Endothelial cell of umbilical vein (primary cell): ENCODE measurements at regions not wholly inside any gene's neighbourhood (a gene's known extent, or its start where the extent isn't known, plus 50 kb on each side); places are given as distances from the start of the nearest gene placed in this dataset.

Source experiments
- BruUV-seq: library from RNA; stranded (reverse); fragments of 400-500 nt; replicated peaks from 2 replicates; lab custom pipeline; 2021; lab: Mats Ljungman, UMichigan
- CTCF ChIA-PET: fragments of 300-600, 350-600 bp; sonication (Branson Sonifier 250); formaldehyde crosslinking; loops from one replicate; lab custom pipeline; 2021; ENCODE audit warnings: antibody characterized with exemption, inconsistent platforms; lab: Charles Lee
- POLR2A ChIA-PET: fragments of 300-600, 350-600 bp; sonication (Branson Sonifier 250); formaldehyde crosslinking; loops from one replicate; lab custom pipeline; 2021; ENCODE audit warnings: antibody characterized with exemption, inconsistent platforms; lab: Charles Lee
- DNase-seq: peaks from one replicate; pipeline ENCODE4 v3.0.0-alpha.2; 2011; ENCODE audit warnings: low read depth, low spot score
- FAIRE-seq: peaks from 2 replicates; lab custom pipeline; 2011; peaks lifted over from hg19 to GRCh38; lab: Jason Lieb, UNC
- H2AFZ ChIP-seq: 2 replicates; pipeline ENCODE4 v1.6.0; 2012; ENCODE audit warnings: low read depth, low read length, control low read depth, inconsistent platforms
- H3K27ac ChIP-seq: 2 replicates; pipeline ENCODE4 v1.5.1; 2011; ENCODE audit warnings: low read depth, mild to moderate bottlenecking, control low read depth, low read length, moderate library complexity; ENCODE audit not compliant: insufficient read depth
- H3K27me3 ChIP-seq, 2 experiments: 2 replicates each; pipeline versions ENCODE4 v1.6.0 to v1.6.1; 2011; ENCODE audit warnings: low read length in 2 of 2, mixed read lengths in 1 of 2; ENCODE audit not compliant: control insufficient read depth in 2 of 2, insufficient read depth in 2 of 2
- H3K36me3 ChIP-seq, 2 experiments: 2 replicates in 1 of 2; 3 replicates in 1 of 2; pipeline ENCODE4 v1.5.1; 2011; ENCODE audit warnings: low read length in 2 of 2, mild to moderate bottlenecking in 1 of 2, moderate library complexity in 1 of 2; ENCODE audit not compliant: control insufficient read depth in 2 of 2, insufficient read depth in 2 of 2; ENCODE audit errors: extremely low read depth in 1 of 2
- H3K4me1 ChIP-seq: 3 replicates; pipeline ENCODE4 v1.5.1; 2011; ENCODE audit warnings: mild to moderate bottlenecking, low read length; ENCODE audit not compliant: control insufficient read depth, insufficient read depth; ENCODE audit errors: extremely low read depth
- H3K4me2 ChIP-seq: 2 replicates; pipeline ENCODE4 v1.6.1; 2011; ENCODE audit warnings: low read length, control low read depth, mixed read lengths; ENCODE audit not compliant: insufficient read depth
- H3K4me3 ChIP-seq, 3 experiments: fragments of 200-600 bp in 1 of 3; sonication (generic), shearing (Covaris generic) in 1 of 3; replicated peaks in 1 of 3; 2 replicates each; pipeline ENCODE4 v1.5.1; 2011 to 2016; ENCODE audit warnings: control low read depth in 3 of 3, low read length in 3 of 3, mild to moderate bottlenecking in 2 of 3, inconsistent platforms in 1 of 3, low read depth in 1 of 3, moderate library complexity in 1 of 3; ENCODE audit not compliant: insufficient read depth in 1 of 3
- H3K79me2 ChIP-seq: 2 replicates; pipeline ENCODE4 v1.6.0; 2012; ENCODE audit warnings: low read length, inconsistent platforms; ENCODE audit not compliant: control insufficient read depth, insufficient read depth
- H3K9ac ChIP-seq: replicated peaks from 2 replicates; pipeline ENCODE3; 2011; ENCODE audit warnings: low read length, control low read depth; ENCODE audit not compliant: insufficient read depth; ENCODE audit errors: extremely low read depth
- H3K9me1 ChIP-seq: replicated peaks from 3 replicates; pipeline ENCODE4 v1.6.0; 2011; ENCODE audit warnings: mild to moderate bottlenecking, low read length; ENCODE audit not compliant: control insufficient read depth, insufficient read depth; ENCODE audit errors: extremely low read depth
- H3K9me3 ChIP-seq: replicated peaks from 2 replicates; pipeline ENCODE4 v1.5.1; 2012; ENCODE audit warnings: low read length, inconsistent platforms; ENCODE audit not compliant: control insufficient read depth, insufficient read depth
- H4K20me1 ChIP-seq: replicated peaks from 2 replicates; pipeline ENCODE3; 2011; ENCODE audit warnings: mild to moderate bottlenecking, low read length; ENCODE audit not compliant: control insufficient read depth, insufficient read depth; ENCODE audit errors: extremely low read depth
- CTCF ChIP-seq, 2 donors: IDR thresholded peaks; 1 replicate in 1 of 2; 2 replicates in 1 of 2; pipeline ENCODE4 v1.5.1; 2011; ENCODE audit warnings: low read length in 2 of 2, mild to moderate bottlenecking in 2 of 2, moderate library complexity in 2 of 2, control low read depth in 1 of 2, inconsistent platforms in 1 of 2, low read depth in 1 of 2; ENCODE audit not compliant: insufficient read depth in 1 of 2; ENCODE audit errors: extremely low read depth in 1 of 2
- EZH2 ChIP-seq: IDR thresholded peaks from 2 replicates; pipeline ENCODE4 v1.6.1; 2012; ENCODE audit warnings: borderline replicate concordance, low read depth, mild to moderate bottlenecking, moderate library complexity, low read length, inconsistent platforms; ENCODE audit not compliant: severe bottlenecking
- FOS ChIP-seq: IDR thresholded peaks from 2 replicates; pipeline ENCODE4 v1.6.1; 2011; ENCODE audit warnings: mild to moderate bottlenecking, low read length, moderate library complexity, borderline replicate concordance; ENCODE audit not compliant: insufficient read depth
- GATA2 ChIP-seq: IDR thresholded peaks from 2 replicates; pipeline ENCODE4 v1.7.0; 2011; ENCODE audit warnings: low read depth, mild to moderate bottlenecking, moderate library complexity, mixed read lengths, low read length; ENCODE audit not compliant: insufficient read length, insufficient read depth
- JUN ChIP-seq: IDR thresholded peaks from 2 replicates; pipeline ENCODE4 v1.6.1; 2011; ENCODE audit warnings: borderline replicate concordance, low read depth; ENCODE audit not compliant: insufficient read length, insufficient read depth
- MAX ChIP-seq: IDR thresholded peaks from 2 replicates; pipeline ENCODE4 v1.6.1; 2011; ENCODE audit not compliant: insufficient read depth, insufficient read length
- MYC ChIP-seq: IDR thresholded peaks from one replicate; pipeline ENCODE4 v1.6.1; 2011; ENCODE audit warnings: mild to moderate bottlenecking, low read depth, low read length
- POLR2A ChIP-seq: IDR thresholded peaks from 2 replicates; pipeline ENCODE4 v1.6.1; 2012; ENCODE audit warnings: low read depth, mild to moderate bottlenecking, control low read depth, low read length
- POLR2AphosphoS5 ChIP-seq: IDR thresholded peaks from 2 replicates; pipeline ENCODE4 v1.6.1; 2012; ENCODE audit warnings: low read depth, mild to moderate bottlenecking, control low read depth, low read length, moderate library complexity; ENCODE audit not compliant: insufficient read depth
- dilution Hi-C: fragments of 300-500 bp; cut with MboI; formaldehyde crosslinking; loops from one replicate; pipeline ENCODE4 v1.15.0; 2019; ENCODE audit warnings: low sequenced_read_pairs; ENCODE audit not compliant: extremely low pct_ligation_motif_present
- intact Hi-C: fragments of 100-400 bp; cut with micrococcal nuclease; formaldehyde crosslinking; loops from one replicate; pipeline ENCODE4 v1.10.0; 2022

GRCh38 chr6:751765-752164, 58.8 kb upstream of the EXOC2 start:
- intact Hi-C loops: no loop called here
- no peak overlapping the region for H3K9ac ChIP-seq
- no peaks in the 10 kb centered on the region for H3K9me1 ChIP-seq
- no TSS peak for BruUV-seq
- H3K27me3 ChIP-seq: no peaks in the 10 kb centered on the region
- no peak for DNase-seq
- H3K9me3 ChIP-seq: no peaks in the 10 kb centered on the region
- no peaks in the 10 kb centered on the region for H4K20me1 ChIP-seq
- H3K27ac ChIP-seq: no peak overlapping the region
- FAIRE-seq: no peak
- CTCF ChIA-PET: no interaction called here
- H3K79me2 ChIP-seq: no peaks in the 10 kb centered on the region
- dilution Hi-C loops: no loop called here
- H2AFZ ChIP-seq: no peak overlapping the region
- H3K36me3 ChIP-seq: no peaks in the 10 kb centered on the region
- H3K4me1 ChIP-seq: no peaks in the 10 kb centered on the region
- TF ChIP-seq CTCF (IDR thresholded peaks at IDR 0.05; ENCODE audit: extremely low read depth in 1 of 2, insufficient read depth in 1 of 2, low read depth in 1 of 2, low read length in 2 of 2) (no peak), MAX (no peak), EZH2 (no peak), POLR2AphosphoS5 (no peak), JUN (no peak), GATA2 (no peak), POLR2A (no peak), FOS (no peak), MYC (no peak)
- no peak overlapping the region for H3K4me2 ChIP-seq
- POLR2A ChIA-PET: no interaction called here
- no peak overlapping the region for H3K4me3 ChIP-seq
